Rectal smooth muscle tissue (tissue), 1 donor: ENCODE measurements at regions not wholly inside any gene's neighbourhood (a gene's known extent, or its start where the extent isn't known, plus 50 kb on each side); places are given as distances from the start of the nearest gene placed in this dataset.

Experiments
- H3K27ac ChIP-seq: one replicate; pipeline ENCODE4 v1.7.0; 2013; ENCODE audit warnings: low read depth, low read length, inconsistent platforms
- H3K27me3 ChIP-seq: one replicate; pipeline ENCODE4 v1.7.0; 2013; ENCODE audit warnings: low read length; ENCODE audit not compliant: control insufficient read depth, insufficient read depth
- H3K36me3 ChIP-seq: one replicate; pipeline ENCODE4 v1.7.0; 2013; ENCODE audit warnings: low read length; ENCODE audit not compliant: control insufficient read depth, insufficient read depth
- H3K4me1 ChIP-seq: one replicate; pipeline ENCODE4 v1.7.0; 2013; ENCODE audit warnings: low read length; ENCODE audit not compliant: control insufficient read depth, insufficient read depth
- H3K4me3 ChIP-seq: one replicate; pipeline ENCODE4 v1.7.0; 2013; ENCODE audit warnings: low read length
- H3K9ac ChIP-seq: one replicate; pipeline ENCODE4 v1.7.0; 2013; ENCODE audit warnings: low read length

DNA sequence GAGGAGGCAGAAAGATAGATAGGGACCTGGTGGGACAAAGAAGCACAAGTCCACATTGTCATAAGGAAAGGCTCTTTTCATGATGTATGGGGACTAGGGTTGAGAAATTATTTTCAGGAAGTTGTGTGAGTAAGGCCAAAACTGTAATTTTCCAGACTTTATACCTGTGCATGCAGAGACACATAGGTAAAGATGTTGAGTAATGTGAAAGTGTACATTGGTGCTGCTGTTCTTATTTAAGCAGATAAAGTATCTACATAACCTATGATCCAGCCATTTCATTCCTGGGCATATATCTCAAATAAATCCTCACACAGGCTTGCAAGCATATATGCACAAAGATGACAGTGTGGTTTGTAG, 332.2 kb downstream of the DUSP6 start:
- Histone ChIP-seq H3K27ac (no peak overlapping the region), H3K9ac (no peak overlapping the region), H3K27me3 (no peaks in the 10 kb centered on the region), H3K4me3 (no peak overlapping the region), H3K36me3 (no peaks in the 10 kb centered on the region), H3K4me1 (peaks cover 3% of the 10 kb centered on the region)

DNA sequence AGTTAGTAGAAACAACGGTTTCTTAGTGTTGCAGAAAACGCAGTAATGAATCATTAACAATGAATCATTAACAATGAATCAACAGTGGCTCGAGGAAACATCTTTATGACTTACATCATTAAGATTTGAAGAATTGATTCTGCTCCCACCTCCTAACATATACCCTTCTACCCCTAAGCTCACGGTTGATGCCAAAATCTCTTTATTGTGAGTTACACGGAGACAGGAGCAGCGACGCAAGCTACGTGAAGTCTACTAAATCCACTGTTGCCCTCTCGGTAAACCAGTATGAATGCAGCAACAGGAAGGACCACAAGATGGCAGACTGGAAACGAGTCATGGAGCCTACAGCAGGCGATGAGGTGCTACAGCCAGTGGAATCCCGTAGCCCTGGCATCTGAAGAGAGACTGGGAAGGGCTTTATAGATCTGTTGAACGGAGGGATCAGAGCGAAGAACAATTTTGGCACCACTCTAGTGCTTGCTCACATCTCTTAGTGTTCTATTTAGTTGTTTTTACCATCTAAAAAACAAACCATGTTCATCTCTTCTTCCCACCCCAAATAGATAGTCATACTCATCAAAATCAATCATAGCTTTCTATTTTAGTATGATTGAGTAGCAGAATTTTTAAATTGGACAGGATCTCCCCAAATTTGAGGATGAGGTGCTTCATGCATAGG, 332.7 kb downstream of the DUSP6 start:
- H3K27ac ChIP-seq: no peak overlapping the region
- H3K4me1 ChIP-seq: peaks cover 3% of the 10 kb centered on the region
- H3K27me3 ChIP-seq: no peaks in the 10 kb centered on the region
- H3K9ac ChIP-seq: no peak overlapping the region
- peak overlapping the region; percentile 54 for H3K4me3 ChIP-seq
- no peaks in the 10 kb centered on the region for H3K36me3 ChIP-seq

DNA sequence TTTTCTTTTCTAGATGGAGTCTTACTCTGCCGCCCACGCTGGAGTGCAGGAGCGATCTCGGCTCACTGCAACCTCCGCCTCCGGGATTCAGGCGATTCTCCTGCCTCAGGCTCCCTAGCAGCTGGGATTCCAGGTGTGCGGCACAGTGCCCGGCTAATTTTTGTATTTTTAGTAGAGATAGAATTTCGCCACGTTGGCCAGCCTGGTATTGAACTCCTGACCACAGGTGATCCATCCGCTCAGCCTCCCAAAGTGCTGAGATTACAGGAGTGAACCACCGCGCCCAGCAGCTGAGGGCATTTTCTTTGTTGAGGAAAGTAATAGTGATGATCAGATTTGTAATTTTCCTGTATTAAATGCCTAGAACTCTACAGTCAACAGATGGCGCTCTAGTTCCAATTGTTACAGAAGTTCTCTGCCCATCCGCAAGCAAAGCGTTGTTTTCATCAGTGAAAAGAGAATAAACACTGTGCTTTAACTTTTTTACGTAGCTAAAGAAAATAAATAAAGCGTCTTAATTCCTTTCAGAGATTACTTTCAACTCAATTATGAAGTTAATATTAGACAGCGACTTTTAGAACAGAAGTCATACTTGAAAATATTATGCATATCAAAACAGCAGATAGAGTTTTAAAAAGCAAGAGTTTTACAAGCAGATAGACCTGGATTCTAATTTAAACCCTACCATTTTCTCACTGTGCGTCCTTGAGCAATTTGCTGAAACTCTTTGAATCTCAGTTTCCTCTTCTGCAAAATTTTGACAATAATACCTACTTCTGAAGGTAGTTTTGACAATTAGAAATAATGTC, 335.1 kb downstream of the DUSP6 start:
- no peaks in the 10 kb centered on the region for H3K36me3 ChIP-seq
- peaks cover 3% of the 10 kb centered on the region for H3K4me1 ChIP-seq
- no peak overlapping the region for H3K4me3 ChIP-seq
- no peaks in the 10 kb centered on the region for H3K27me3 ChIP-seq
- no peak overlapping the region for H3K27ac ChIP-seq
- H3K9ac ChIP-seq: no peak overlapping the region

DNA sequence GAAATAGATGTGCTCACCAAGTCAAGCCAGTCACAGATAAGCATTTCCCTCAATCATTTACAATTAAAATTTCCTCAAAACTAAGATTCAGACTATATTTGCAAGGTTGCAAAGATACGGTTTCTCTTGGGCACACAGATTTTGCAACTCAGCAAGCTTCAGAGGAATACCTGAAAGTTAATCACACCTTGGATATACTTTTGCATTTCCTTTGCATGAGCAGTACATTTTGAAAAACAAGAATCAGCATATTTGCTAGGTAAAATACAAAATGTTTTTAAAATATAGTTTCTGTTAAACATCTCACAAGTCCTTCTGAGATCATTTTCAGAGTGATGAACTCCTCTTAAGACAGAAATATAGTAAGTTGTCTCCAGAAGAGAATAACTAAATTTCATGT, 336.9 kb downstream of the DUSP6 start:
- Histone ChIP-seq H3K36me3 (no peaks in the 10 kb centered on the region), H3K27ac (no peak overlapping the region), H3K9ac (no peak overlapping the region), H3K27me3 (no peaks in the 10 kb centered on the region), H3K4me3 (no peak overlapping the region), H3K4me1 (peaks cover 3% of the 10 kb centered on the region)

DNA sequence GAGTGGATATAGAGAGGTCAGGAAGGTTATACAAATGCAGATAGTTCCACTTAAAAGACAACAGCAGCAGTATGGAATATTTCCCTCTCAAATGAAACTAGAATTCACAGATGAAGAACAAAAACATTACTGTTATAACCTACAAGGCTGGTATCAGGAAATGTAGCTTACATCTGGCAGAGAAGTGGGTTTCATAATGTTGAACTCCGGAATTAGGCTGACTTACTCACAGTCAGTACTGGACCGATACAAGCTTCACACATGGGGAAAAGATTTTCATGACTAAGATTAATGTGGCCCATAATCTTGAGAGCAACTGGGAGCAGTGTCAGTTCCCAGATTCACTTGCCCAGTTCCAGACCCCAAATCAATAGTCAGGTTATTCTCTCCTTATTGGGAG, 353.9 kb downstream of the DUSP6 start:
- no peaks in the 10 kb centered on the region for H3K4me1 ChIP-seq
- H3K27me3 ChIP-seq: no peaks in the 10 kb centered on the region
- H3K27ac ChIP-seq: no peak overlapping the region
- no peaks in the 10 kb centered on the region for H3K36me3 ChIP-seq
- H3K4me3 ChIP-seq: no peak overlapping the region
- H3K9ac ChIP-seq: no peak overlapping the region

DNA sequence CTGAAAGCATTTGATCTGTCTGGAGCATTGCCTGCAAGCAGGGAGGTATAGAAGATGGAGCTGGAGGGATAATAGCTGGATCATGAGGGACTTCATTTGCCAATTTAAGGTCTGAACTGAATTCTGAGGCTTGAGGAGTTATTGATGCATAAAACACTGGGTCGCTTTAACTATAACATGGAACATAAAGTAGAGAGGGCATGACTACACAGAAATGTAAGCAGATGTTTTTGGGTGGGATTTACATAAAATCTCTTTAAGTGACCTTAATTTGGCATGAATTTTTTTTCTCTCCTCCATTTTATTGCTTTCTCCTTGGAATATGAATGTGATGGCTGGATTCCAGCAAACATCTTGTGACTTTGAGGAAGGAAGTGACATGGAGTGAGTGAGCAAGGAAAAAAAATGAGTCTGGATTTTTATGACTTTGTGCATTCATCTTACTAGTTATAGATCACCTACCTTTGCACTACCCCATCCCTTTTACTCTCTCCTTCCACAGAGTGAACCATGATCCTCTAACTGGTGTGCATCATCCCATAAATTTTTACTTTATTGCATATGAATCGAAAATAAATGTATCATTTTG, 356.0 kb downstream of the DUSP6 start:
- Histone ChIP-seq H3K9ac (no peak overlapping the region), H3K4me1 (no peaks in the 10 kb centered on the region), H3K36me3 (no peaks in the 10 kb centered on the region), H3K27me3 (no peaks in the 10 kb centered on the region), H3K4me3 (no peak overlapping the region), H3K27ac (no peak overlapping the region)

DNA sequence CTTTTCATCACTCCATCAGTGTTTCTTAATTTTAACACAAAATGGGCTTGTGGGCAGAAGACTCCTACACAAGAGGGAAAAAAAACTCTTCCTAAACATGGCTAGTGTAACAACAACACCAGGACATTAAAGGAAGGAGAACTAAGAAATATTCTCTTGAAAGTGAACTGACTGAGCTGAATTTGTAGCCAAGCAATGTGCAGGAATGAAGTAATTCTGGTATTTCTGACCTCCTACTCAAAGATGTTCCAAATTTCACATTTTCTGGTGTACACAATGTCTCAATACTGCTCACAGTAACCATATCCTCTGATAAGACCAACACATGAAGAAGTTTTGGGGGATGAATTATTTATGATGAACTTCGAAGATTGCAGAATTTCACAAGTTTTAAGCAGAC, 357.3 kb downstream of the DUSP6 start:
- H3K36me3 ChIP-seq: no peaks in the 10 kb centered on the region
- no peaks in the 10 kb centered on the region for H3K4me1 ChIP-seq
- H3K4me3 ChIP-seq: no peak overlapping the region
- no peak overlapping the region for H3K27ac ChIP-seq
- H3K9ac ChIP-seq: no peak overlapping the region
- no peaks in the 10 kb centered on the region for H3K27me3 ChIP-seq

DNA sequence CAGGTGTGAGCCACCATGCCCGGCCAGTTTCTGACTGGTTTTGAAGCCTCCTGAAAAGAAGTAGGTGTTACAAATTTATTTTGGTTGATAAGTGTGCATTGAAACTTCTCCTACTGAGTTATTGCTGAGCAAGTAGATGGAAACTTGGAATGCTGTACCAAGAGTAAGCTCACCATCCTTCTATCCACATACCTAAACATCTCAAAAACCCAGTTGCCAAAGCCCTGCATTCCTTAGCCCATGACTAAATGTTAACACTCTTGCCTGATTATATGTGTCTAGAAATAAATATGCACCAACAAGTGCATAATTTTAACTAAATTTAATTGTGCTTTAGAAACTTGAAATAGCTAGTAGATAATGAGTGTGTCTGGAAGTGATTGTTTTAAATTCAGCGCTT, 357.8 kb downstream of the DUSP6 start:
- Histone ChIP-seq H3K4me3 (no peak overlapping the region), H3K9ac (no peak overlapping the region), H3K4me1 (no peaks in the 10 kb centered on the region), H3K27me3 (no peaks in the 10 kb centered on the region), H3K27ac (no peak overlapping the region), H3K36me3 (no peaks in the 10 kb centered on the region)

DNA sequence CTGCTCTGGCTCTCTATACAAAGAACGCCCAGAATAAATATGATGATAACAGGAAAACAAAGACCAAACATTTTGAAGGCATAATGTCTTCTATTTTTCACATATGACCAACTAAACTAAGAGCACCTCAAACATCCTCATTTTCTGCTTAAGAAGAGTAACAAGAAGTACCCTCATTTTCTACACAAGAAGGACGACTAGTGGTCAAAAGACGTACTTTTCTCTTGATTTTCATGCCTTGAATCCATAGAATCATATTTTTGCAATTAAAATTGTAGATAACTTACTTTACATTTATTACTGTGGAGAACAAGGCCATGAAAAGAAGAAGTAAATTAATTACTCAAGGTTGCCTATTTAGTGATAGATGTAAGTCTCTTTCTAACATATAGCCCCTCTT, 358.6 kb downstream of the DUSP6 start:
- Histone ChIP-seq H3K4me3 (no peak overlapping the region), H3K27ac (no peak overlapping the region), H3K36me3 (no peaks in the 10 kb centered on the region), H3K4me1 (no peaks in the 10 kb centered on the region), H3K9ac (no peak overlapping the region), H3K27me3 (no peaks in the 10 kb centered on the region)

DNA sequence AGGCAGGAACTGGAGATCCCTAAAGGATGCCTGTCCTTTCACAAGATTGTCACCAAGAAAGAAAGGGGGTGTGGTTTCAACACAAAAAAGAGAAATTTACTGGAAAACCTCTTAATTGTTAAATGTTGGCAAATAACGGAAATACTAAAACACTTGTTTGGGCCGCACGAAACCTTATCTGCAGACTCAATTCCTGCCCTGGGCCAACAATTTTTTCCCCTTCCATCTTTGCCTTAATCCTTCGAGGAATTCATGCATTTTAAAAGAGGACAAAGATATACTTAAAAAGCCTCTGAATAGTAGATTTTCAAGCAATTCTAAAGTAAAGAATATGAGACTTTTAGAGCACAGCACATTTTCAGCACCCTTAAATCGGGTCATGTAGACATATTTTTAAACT, 366.2 kb downstream of the DUSP6 start:
- Histone ChIP-seq H3K4me3 (no peak overlapping the region), H3K27ac (no peak overlapping the region), H3K9ac (no peak overlapping the region), H3K4me1 (no peaks in the 10 kb centered on the region), H3K36me3 (no peaks in the 10 kb centered on the region), H3K27me3 (no peaks in the 10 kb centered on the region)

DNA sequence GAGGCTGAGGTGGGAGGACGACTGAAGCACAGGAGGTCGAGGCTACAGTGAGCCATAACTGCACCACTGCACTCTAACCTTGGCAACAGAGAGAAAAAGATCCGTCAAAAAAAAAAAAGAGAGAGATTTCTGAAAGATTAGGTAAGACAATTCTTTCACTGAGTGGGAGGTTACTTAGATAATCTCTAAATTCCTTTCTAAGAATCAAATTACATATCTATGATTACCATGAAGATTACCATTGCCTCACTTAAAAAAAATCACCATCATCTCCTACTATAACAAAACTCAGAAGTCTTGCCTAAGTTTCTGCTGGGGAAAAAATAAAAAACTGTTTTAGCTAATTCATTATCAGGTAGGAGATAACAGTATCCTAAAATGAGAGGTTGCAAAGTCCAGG, 366.7 kb downstream of the DUSP6 start:
- Histone ChIP-seq H3K36me3 (no peaks in the 10 kb centered on the region), H3K27ac (no peak overlapping the region), H3K9ac (no peak overlapping the region), H3K27me3 (no peaks in the 10 kb centered on the region), H3K4me1 (no peaks in the 10 kb centered on the region), H3K4me3 (no peak overlapping the region)

DNA sequence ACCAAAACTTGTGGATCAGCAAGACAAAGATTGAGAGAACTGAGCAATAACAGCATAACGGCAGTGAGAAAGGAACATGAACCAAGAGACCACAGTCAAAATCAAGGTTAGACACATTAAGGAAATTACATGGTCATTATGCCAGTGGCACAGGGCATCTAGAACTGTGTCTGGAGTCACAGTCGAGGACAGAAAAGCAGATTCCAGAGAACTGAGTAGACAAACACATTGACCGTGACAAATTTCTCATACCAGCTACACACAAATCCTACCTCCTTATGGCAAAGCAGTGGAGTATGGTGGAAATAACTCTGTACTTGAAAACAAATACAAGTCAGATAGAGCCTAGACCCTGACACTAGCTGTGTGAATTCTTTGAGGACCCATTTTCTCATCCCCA, 367.3 kb downstream of the DUSP6 start:
- no peak overlapping the region for H3K9ac ChIP-seq
- H3K36me3 ChIP-seq: no peaks in the 10 kb centered on the region
- H3K4me3 ChIP-seq: no peak overlapping the region
- H3K4me1 ChIP-seq: no peaks in the 10 kb centered on the region
- H3K27me3 ChIP-seq: no peaks in the 10 kb centered on the region
- H3K27ac ChIP-seq: no peak overlapping the region

DNA sequence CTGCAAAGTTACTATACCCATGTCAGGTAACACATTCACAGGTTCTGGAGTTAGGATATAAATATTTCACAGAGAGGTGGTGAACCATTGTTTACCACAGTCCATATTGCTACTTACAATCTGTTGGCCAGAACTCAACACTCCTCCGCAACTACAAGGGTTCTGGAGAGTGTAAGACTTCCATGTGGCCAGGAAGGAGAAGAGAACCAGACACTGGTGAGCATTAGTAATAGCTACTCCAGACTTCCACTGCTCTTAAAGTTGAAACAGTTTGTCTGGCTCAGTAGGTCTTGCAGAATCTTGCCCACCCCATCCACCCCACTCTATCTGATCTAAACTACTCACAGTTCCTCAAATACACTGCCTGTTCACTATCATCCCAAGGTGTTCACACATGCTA, 369.6 kb downstream of the DUSP6 start:
- Histone ChIP-seq H3K4me3 (no peak overlapping the region), H3K36me3 (no peaks in the 10 kb centered on the region), H3K27ac (no peak overlapping the region), H3K9ac (no peak overlapping the region), H3K27me3 (no peaks in the 10 kb centered on the region), H3K4me1 (no peaks in the 10 kb centered on the region)
